ENCODE measurements at regions not wholly inside any gene's neighbourhood (a gene's known extent, or its start where the extent isn't known, plus 50 kb on each side); places are given as distances from the start of the nearest gene placed in this dataset.

GRCh38 chr3:88283242-88283592, 133.5 kb downstream of the C3orf38 start:
- H3K27ac Mint-ChIP-seq (ENCODE audit: unreplicated experiment): no peak overlapping the region
- no peaks in the 10 kb centered on the region for H3K36me3 ChIP-seq (ENCODE audit: control insufficient read depth, insufficient read depth, low read length)
- peaks cover 2% of the 10 kb centered on the region for H3K27me3 Mint-ChIP-seq (ENCODE audit: insufficient read depth, unreplicated experiment)
- H3K4me1 ChIP-seq: no peaks in the 10 kb centered on the region
- no peaks in the 10 kb centered on the region for H3K36me3 Mint-ChIP-seq (ENCODE audit: insufficient read depth, unreplicated experiment)
- H3K4me3 Mint-ChIP-seq (ENCODE audit: unreplicated experiment): no peak overlapping the region
- POLR2A ChIA-PET: no interaction called here
- no peaks in the 10 kb centered on the region; the same call in 1 of the 2 replicates for H3K27me3 ChIP-seq (replicated peaks; ENCODE audit: control insufficient read depth, insufficient read depth, low read length)
- CTCF ChIA-PET: no interaction called here
- TF ChIP-seq CTCF (IDR thresholded peaks at IDR 0.05; ENCODE audit: insufficient read depth in 1 of 2, low read depth in 1 of 2, low read length in 1 of 2, severe bottlenecking in 1 of 2, unreplicated experiment in 1 of 2): no peak
- H3K9me3 Mint-ChIP-seq (ENCODE audit: unreplicated experiment): no peaks in the 10 kb centered on the region
- intact Hi-C loops (cut with micrococcal nuclease; ENCODE audit: unreplicated experiment): loop anchor here (5.0 kb wide), 1 partner anchor 41 kb away; no protein-coding TSS in a partner anchor
- peaks cover 9% of the 10 kb centered on the region for H3K4me1 Mint-ChIP-seq (ENCODE audit: low read depth, unreplicated experiment)
- H3K4me3 ChIP-seq (ENCODE audit: low read depth, low read length): no peak overlapping the region
- H3K9me3 ChIP-seq: no peaks in the 10 kb centered on the region
- no peak for DNase-seq
- BruUV-seq (replicated peaks): no TSS peak

GRCh38 chr3:88291486-88291885, 141.7 kb downstream of the C3orf38 start:
- H3K36me3 ChIP-seq (ENCODE audit: control insufficient read depth, insufficient read depth, low read length): no peaks in the 10 kb centered on the region
- H3K4me1 ChIP-seq: no peaks in the 10 kb centered on the region
- intact Hi-C loops (cut with micrococcal nuclease; ENCODE audit: unreplicated experiment): no loop called here
- H3K36me3 Mint-ChIP-seq (ENCODE audit: insufficient read depth, unreplicated experiment): no peaks in the 10 kb centered on the region
- no peak overlapping the region for H3K4me3 Mint-ChIP-seq (ENCODE audit: unreplicated experiment)
- ChIA-PET CTCF (no interaction called here), POLR2A (no interaction called here)
- H3K4me3 ChIP-seq (ENCODE audit: low read depth, low read length): no peak overlapping the region
- BruUV-seq (replicated peaks): no TSS peak
- no peaks in the 10 kb centered on the region for H3K27me3 Mint-ChIP-seq (ENCODE audit: insufficient read depth, unreplicated experiment)
- no peak for TF ChIP-seq CTCF (IDR thresholded peaks at IDR 0.05; ENCODE audit: insufficient read depth in 1 of 2, low read depth in 1 of 2, low read length in 1 of 2, severe bottlenecking in 1 of 2, unreplicated experiment in 1 of 2)
- no peak for DNase-seq
- no peak overlapping the region for H3K27ac Mint-ChIP-seq (ENCODE audit: unreplicated experiment)
- no peaks in the 10 kb centered on the region for H3K9me3 Mint-ChIP-seq (ENCODE audit: unreplicated experiment)
- H3K27me3 ChIP-seq (replicated peaks; ENCODE audit: control insufficient read depth, insufficient read depth, low read length): no peaks in the 10 kb centered on the region
- H3K9me3 ChIP-seq: no peaks in the 10 kb centered on the region
- H3K4me1 Mint-ChIP-seq (ENCODE audit: low read depth, unreplicated experiment): no peaks in the 10 kb centered on the region

- intact Hi-C loops (cut with micrococcal nuclease; ENCODE audit: unreplicated experiment): no loop called here
- no TSS peak for BruUV-seq (replicated peaks)
- Mint-ChIP-seq H3K4me3 (ENCODE audit: unreplicated experiment) (no peak overlapping the region), H3K27me3 (ENCODE audit: insufficient read depth, unreplicated experiment) (no peaks in the 10 kb centered on the region), H3K9me3 (ENCODE audit: unreplicated experiment) (no peaks in the 10 kb centered on the region), H3K27ac (ENCODE audit: unreplicated experiment) (no peak overlapping the region), H3K36me3 (ENCODE audit: insufficient read depth, unreplicated experiment) (no peaks in the 10 kb centered on the region), H3K4me1 (ENCODE audit: low read depth, unreplicated experiment) (no peaks in the 10 kb centered on the region)
- ChIA-PET CTCF (no interaction called here), POLR2A (no interaction called here)
- Histone ChIP-seq H3K36me3 (ENCODE audit: control insufficient read depth, insufficient read depth, low read length) (no peaks in the 10 kb centered on the region), H3K9me3 (no peaks in the 10 kb centered on the region), H3K4me3 (ENCODE audit: low read depth, low read length) (no peak overlapping the region), H3K4me1 (no peaks in the 10 kb centered on the region), H3K27me3 (replicated peaks; ENCODE audit: control insufficient read depth, insufficient read depth, low read length) (no peaks in the 10 kb centered on the region)
- no peak for TF ChIP-seq CTCF (IDR thresholded peaks at IDR 0.05; ENCODE audit: insufficient read depth in 1 of 2, low read depth in 1 of 2, low read length in 1 of 2, severe bottlenecking in 1 of 2, unreplicated experiment in 1 of 2)
- DNase-seq: no peak
These were observed 148.4 kb downstream of the C3orf38 start for GRCh38 chr3:88298189-88298588.

Measured in Caco-2 (cell line).